ENCODE measurements at regions not wholly inside any gene's neighbourhood (a gene's known extent, or its start where the extent isn't known, plus 50 kb on each side); places are given as distances from the start of the nearest gene placed in this dataset.

- TF ChIP-seq, protein P1, sequence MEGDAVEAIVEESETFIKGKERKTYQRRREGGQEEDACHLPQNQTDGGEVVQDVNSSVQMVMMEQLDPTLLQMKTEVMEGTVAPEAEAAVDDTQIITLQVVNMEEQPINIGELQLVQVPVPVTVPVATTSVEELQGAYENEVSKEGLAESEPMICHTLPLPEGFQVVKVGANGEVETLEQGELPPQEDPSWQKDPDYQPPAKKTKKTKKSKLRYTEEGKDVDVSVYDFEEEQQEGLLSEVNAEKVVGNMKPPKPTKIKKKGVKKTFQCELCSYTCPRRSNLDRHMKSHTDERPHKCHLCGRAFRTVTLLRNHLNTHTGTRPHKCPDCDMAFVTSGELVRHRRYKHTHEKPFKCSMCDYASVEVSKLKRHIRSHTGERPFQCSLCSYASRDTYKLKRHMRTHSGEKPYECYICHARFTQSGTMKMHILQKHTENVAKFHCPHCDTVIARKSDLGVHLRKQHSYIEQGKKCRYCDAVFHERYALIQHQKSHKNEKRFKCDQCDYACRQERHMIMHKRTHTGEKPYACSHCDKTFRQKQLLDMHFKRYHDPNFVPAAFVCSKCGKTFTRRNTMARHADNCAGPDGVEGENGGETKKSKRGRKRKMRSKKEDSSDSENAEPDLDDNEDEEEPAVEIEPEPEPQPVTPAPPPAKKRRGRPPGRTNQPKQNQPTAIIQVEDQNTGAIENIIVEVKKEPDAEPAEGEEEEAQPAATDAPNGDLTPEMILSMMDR (IDR thresholded peaks at IDR 0.05 in 8 of 11, conservative IDR thresholded peaks at IDR 0.05 in 3 of 11) = no peak
- TF ChIP-seq POLR2A (IDR thresholded peaks at IDR 0.05) (no peak), POLR2AphosphoS5 (IDR thresholded peaks at IDR 0.05) (no peak)
Measured at GRCh38 chr3:68523330-68523729, 409.0 kb downstream of the TAFA4 start.
